ENCODE measurements at regions not wholly inside any gene's neighbourhood (a gene's known extent, or its start where the extent isn't known, plus 50 kb on each side); places are given as distances from the start of the nearest gene placed in this dataset.

- no peak for DNase-seq (ENCODE audit: extremely low read depth, low read depth)
These were observed 233.7 kb downstream of the SCG2 start for GRCh38 chr2:223368481-223368880.

GRCh38 chr2:223369889-223370288, 232.3 kb downstream of the SCG2 start:
- no peak for DNase-seq (ENCODE audit: extremely low read depth, low read depth)

- no peak for DNase-seq (ENCODE audit: extremely low read depth, low read depth)
These were observed 218.8 kb downstream of the SCG2 start for GRCh38 chr2:223383315-223383714.

- DNase-seq (ENCODE audit: extremely low read depth, low read depth), result no peak
These were observed 216.0 kb downstream of the SCG2 start for GRCh38 chr2:223386189-223386588.

GRCh38 chr2:223386984-223387383, 215.2 kb downstream of the SCG2 start:
- no peak for DNase-seq (ENCODE audit: extremely low read depth, low read depth)

- no peak for DNase-seq (ENCODE audit: extremely low read depth, low read depth)
These were observed 212.5 kb downstream of the SCG2 start for GRCh38 chr2:223389624-223390023.

- DNase-seq (ENCODE audit: extremely low read depth, low read depth), result no peak
These were observed 205.2 kb downstream of the SCG2 start for GRCh38 chr2:223396993-223397392.

GRCh38 chr2:223399357-223399957, 202.7 kb downstream of the SCG2 start:
- DNase-seq (ENCODE audit: extremely low read depth, low read depth), result no peak

GRCh38 chr2:223404616-223405015, 197.5 kb downstream of the SCG2 start:
- DNase-seq (ENCODE audit: extremely low read depth, low read depth), result no peak

- DNase-seq (ENCODE audit: extremely low read depth, low read depth), result no peak
These were observed 187.5 kb downstream of the SCG2 start for GRCh38 chr2:223414646-223415045.

GRCh38 chr2:223415071-223415470, 187.1 kb downstream of the SCG2 start:
- DNase-seq (ENCODE audit: extremely low read depth, low read depth), result no peak

GRCh38 chr2:223416815-223417610, 185.1 kb downstream of the SCG2 start:
- DNase-seq (ENCODE audit: extremely low read depth, low read depth), result no peak

GRCh38 chr2:223418131-223418530, 184.0 kb downstream of the SCG2 start:
- no peak for DNase-seq (ENCODE audit: extremely low read depth, low read depth)

- DNase-seq (ENCODE audit: extremely low read depth, low read depth), result no peak
These were observed 183.5 kb downstream of the SCG2 start for GRCh38 chr2:223418604-223419199.

GRCh38 chr2:223420048-223420447, 182.1 kb downstream of the SCG2 start:
- DNase-seq (ENCODE audit: extremely low read depth, low read depth), result no peak

GRCh38 chr2:223431479-223431878, 170.7 kb downstream of the SCG2 start:
- no peak for DNase-seq (ENCODE audit: extremely low read depth, low read depth)

GRCh38 chr2:223433461-223433860, 168.7 kb downstream of the SCG2 start:
- no peak for DNase-seq (ENCODE audit: extremely low read depth, low read depth)

- no peak for DNase-seq (ENCODE audit: extremely low read depth, low read depth)
These were observed 164.4 kb downstream of the SCG2 start for GRCh38 chr2:223437788-223438187.

- DNase-seq (ENCODE audit: extremely low read depth, low read depth), result no peak
These were observed 163.0 kb downstream of the SCG2 start for GRCh38 chr2:223439184-223439583.

- no peak for DNase-seq (ENCODE audit: extremely low read depth, low read depth)
These were observed 162.4 kb downstream of the SCG2 start for GRCh38 chr2:223439786-223440185.

- DNase-seq (ENCODE audit: extremely low read depth, low read depth), result no peak
These were observed 159.3 kb downstream of the SCG2 start for GRCh38 chr2:223442847-223443246.

GRCh38 chr2:223450246-223450645, 151.9 kb downstream of the SCG2 start:
- DNase-seq (ENCODE audit: extremely low read depth, low read depth), result no peak

All from NCI-H460 (cell line).